DMS114 treated with DMSO at 0.1 percent for 48 hours (cell line): ENCODE measurements at regions not wholly inside any gene's neighbourhood (a gene's known extent, or its start where the extent isn't known, plus 50 kb on each side); places are given as distances from the start of the nearest gene placed in this dataset.

ENCODE experiments used
- DNase-seq: peaks from one replicate; lab custom pipeline; 2025; ENCODE audit not compliant: unreplicated experiment; lab: John Stamatoyannopoulos, UW

- DNase-seq, result no peak
Measured at GRCh38 chr5:39846144-39846543, 421.4 kb upstream of the DAB2 start.

GRCh38 chr5:39843767-39844166 lies 419.0 kb upstream of the DAB2 start:
- DNase-seq, result no peak

GRCh38 chr5:39835371-39835770 lies 410.6 kb upstream of the DAB2 start:
- no peak for DNase-seq

GRCh38 chr5:39829441-39829840 lies 404.7 kb upstream of the DAB2 start:
- DNase-seq, result no peak

GRCh38 chr5:39826051-39826450 lies 401.3 kb upstream of the DAB2 start:
- DNase-seq, result no peak

GRCh38 chr5:39825301-39825700 lies 400.5 kb upstream of the DAB2 start:
- no peak for DNase-seq

- no peak for DNase-seq
Measured at GRCh38 chr5:39822020-39822419, 397.2 kb upstream of the DAB2 start.

- DNase-seq, result no peak
Measured at GRCh38 chr5:39816866-39817265, 392.1 kb upstream of the DAB2 start.

- no peak for DNase-seq
Measured at GRCh38 chr5:39816156-39816845, 391.5 kb upstream of the DAB2 start.

- DNase-seq, result no peak
Measured at GRCh38 chr5:39815711-39816110, 390.9 kb upstream of the DAB2 start.

GRCh38 chr5:39811381-39811780 lies 386.6 kb upstream of the DAB2 start:
- no peak for DNase-seq

- no peak for DNase-seq
Measured at GRCh38 chr5:39808656-39809055, 383.9 kb upstream of the DAB2 start.

- no peak for DNase-seq
Measured at GRCh38 chr5:39801306-39801705, 376.5 kb upstream of the DAB2 start.

- no peak for DNase-seq
Measured at GRCh38 chr5:39800042-39800601, 375.3 kb upstream of the DAB2 start.

GRCh38 chr5:39799242-39799641 lies 374.5 kb upstream of the DAB2 start:
- DNase-seq, result no peak

- no peak for DNase-seq
Measured at GRCh38 chr5:39794513-39795210, 369.9 kb upstream of the DAB2 start.

GRCh38 chr5:39785410-39785809 lies 360.6 kb upstream of the DAB2 start:
- DNase-seq, result no peak

GRCh38 chr5:39783756-39784421 lies 359.1 kb upstream of the DAB2 start:
- DNase-seq, result no peak

- DNase-seq, result no peak
Measured at GRCh38 chr5:39780347-39780746, 355.6 kb upstream of the DAB2 start.

- no peak for DNase-seq
Measured at GRCh38 chr5:39779831-39780230, 355.1 kb upstream of the DAB2 start.

- no peak for DNase-seq
Measured at GRCh38 chr5:39775797-39776365, 351.1 kb upstream of the DAB2 start.
